ENCODE measurements at regions not wholly inside any gene's neighbourhood (a gene's known extent, or its start where the extent isn't known, plus 50 kb on each side); places are given as distances from the start of the nearest gene placed in this dataset.

DNA sequence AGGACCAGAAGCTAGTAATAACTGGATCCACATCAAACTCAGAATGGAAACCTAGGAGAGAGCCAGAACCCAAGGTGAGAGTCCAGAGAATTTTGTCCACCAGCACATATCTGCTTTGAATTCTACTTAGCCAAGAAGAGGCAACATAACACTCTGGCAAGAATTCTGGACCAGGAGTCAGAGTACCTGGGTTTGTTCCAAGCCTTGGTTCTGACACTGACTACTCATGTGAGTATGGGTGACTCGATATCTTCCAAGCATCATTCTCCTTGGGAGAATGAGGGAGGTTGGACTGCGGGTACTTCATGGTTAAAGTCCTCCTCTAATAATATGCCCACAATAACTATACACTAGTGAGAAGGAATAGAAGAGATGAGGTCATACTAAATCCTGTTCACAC is 144.0 kb upstream of the JADE1 start:
- TF ChIP-seq, protein P1, sequence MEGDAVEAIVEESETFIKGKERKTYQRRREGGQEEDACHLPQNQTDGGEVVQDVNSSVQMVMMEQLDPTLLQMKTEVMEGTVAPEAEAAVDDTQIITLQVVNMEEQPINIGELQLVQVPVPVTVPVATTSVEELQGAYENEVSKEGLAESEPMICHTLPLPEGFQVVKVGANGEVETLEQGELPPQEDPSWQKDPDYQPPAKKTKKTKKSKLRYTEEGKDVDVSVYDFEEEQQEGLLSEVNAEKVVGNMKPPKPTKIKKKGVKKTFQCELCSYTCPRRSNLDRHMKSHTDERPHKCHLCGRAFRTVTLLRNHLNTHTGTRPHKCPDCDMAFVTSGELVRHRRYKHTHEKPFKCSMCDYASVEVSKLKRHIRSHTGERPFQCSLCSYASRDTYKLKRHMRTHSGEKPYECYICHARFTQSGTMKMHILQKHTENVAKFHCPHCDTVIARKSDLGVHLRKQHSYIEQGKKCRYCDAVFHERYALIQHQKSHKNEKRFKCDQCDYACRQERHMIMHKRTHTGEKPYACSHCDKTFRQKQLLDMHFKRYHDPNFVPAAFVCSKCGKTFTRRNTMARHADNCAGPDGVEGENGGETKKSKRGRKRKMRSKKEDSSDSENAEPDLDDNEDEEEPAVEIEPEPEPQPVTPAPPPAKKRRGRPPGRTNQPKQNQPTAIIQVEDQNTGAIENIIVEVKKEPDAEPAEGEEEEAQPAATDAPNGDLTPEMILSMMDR (optimal IDR thresholded peaks at IDR 0.05 in 1 of 3, IDR thresholded peaks at IDR 0.05 in 1 of 3, conservative IDR thresholded peaks at IDR 0.05 in 1 of 3; ENCODE audit: extremely low read depth in 1 of 3, insufficient read depth in 2 of 3, low read length in 3 of 3) = no peak
- no peak for TF ChIP-seq EZH2 (IDR thresholded peaks at IDR 0.05; ENCODE audit: low read length)

Data from keratinocyte (primary cell).